Erythroblast (primary cell): ENCODE measurements at regions not wholly inside any gene's neighbourhood (a gene's known extent, or its start where the extent isn't known, plus 50 kb on each side); places are given as distances from the start of the nearest gene placed in this dataset.
"Not testable (repeated sequence)": the region's sequence is repeated elsewhere in the genome, so short reads cannot be mapped to it uniquely, and the experiment has no call there.

Experiments used
- DNase-seq, 2 experiments: peaks; one replicate each; lab custom pipeline; 2025; lab: John Stamatoyannopoulos, UW
- GATA1 ChIP-seq: IDR thresholded peaks from 2 replicates; pipeline ENCODE4 v1.6.1; 2011; ENCODE audit warnings: low read depth, mild to moderate bottlenecking, control low read depth, low read length, moderate library complexity
- POLR2A ChIP-seq: IDR thresholded peaks from 2 replicates; pipeline ENCODE4 v1.6.1; 2011; ENCODE audit warnings: mild to moderate bottlenecking, low read length

GRCh38 chr1:186775881-186776560 lies 52.7 kb upstream of the PLA2G4A start:
- TF ChIP-seq GATA1, result no peak
- DNase-seq, result no peak

GRCh38 chr1:186775036-186775435 lies 53.7 kb upstream of the PLA2G4A start:
- no peak for DNase-seq
- TF ChIP-seq GATA1 (no peak), POLR2A (no peak)

GRCh38 chr1:186772228-186772627 lies 56.5 kb upstream of the PLA2G4A start:
- DNase-seq, result no peak
- TF ChIP-seq GATA1 (no peak), POLR2A (no peak)

GRCh38 chr1:186770421-186770820 lies 58.3 kb upstream of the PLA2G4A start:
- DNase-seq, result no peak
- no peak for TF ChIP-seq POLR2A
- no peak for TF ChIP-seq GATA1

GRCh38 chr1:186768906-186769305 lies 59.8 kb upstream of the PLA2G4A start:
- no peak for DNase-seq
- no peak for TF ChIP-seq POLR2A
- no peak for TF ChIP-seq GATA1

- no peak for DNase-seq
- TF ChIP-seq GATA1, result no peak
- no peak for TF ChIP-seq POLR2A
Measured at GRCh38 chr1:186765446-186765845, 63.3 kb upstream of the PLA2G4A start.

GRCh38 chr1:186763107-186763506 lies 65.6 kb upstream of the PLA2G4A start:
- no peak for DNase-seq
- no peak for TF ChIP-seq POLR2A
- no peak for TF ChIP-seq GATA1

GRCh38 chr1:186762653-186763052 lies 66.1 kb upstream of the PLA2G4A start:
- TF ChIP-seq GATA1, result no peak
- no peak for TF ChIP-seq POLR2A
- no peak for DNase-seq

GRCh38 chr1:186761358-186761757 lies 67.4 kb upstream of the PLA2G4A start:
- TF ChIP-seq POLR2A (no peak), GATA1 (no peak)
- no peak for DNase-seq

GRCh38 chr1:186760446-186760845 lies 68.3 kb upstream of the PLA2G4A start:
- DNase-seq, result no peak
- TF ChIP-seq POLR2A, result no peak
- no peak for TF ChIP-seq GATA1

GRCh38 chr1:186758896-186759606 lies 69.7 kb upstream of the PLA2G4A start:
- not testable (repeated sequence) for DNase-seq

GRCh38 chr1:186757851-186758250 lies 70.9 kb upstream of the PLA2G4A start:
- TF ChIP-seq GATA1, result no peak
- no peak for TF ChIP-seq POLR2A
- DNase-seq, result no peak

GRCh38 chr1:186754542-186755145 lies 74.1 kb upstream of the PLA2G4A start:
- TF ChIP-seq POLR2A (no peak), GATA1 (no peak)
- no peak for DNase-seq

GRCh38 chr1:186753241-186753640 lies 73.0 kb upstream of the PTGS2 start:
- DNase-seq, result no peak
- TF ChIP-seq GATA1, result no peak
- no peak for TF ChIP-seq POLR2A
